ENCODE measurements at regions not wholly inside any gene's neighbourhood (a gene's known extent, or its start where the extent isn't known, plus 50 kb on each side); places are given as distances from the start of the nearest gene placed in this dataset.
"Not testable (repeated sequence)": the region's sequence is repeated elsewhere in the genome, so short reads cannot be mapped to it uniquely, and the experiment has no call there.

- Histone ChIP-seq H3K9me3 (ENCODE audit: control insufficient read depth, insufficient read depth, low read length) (no peaks in the 10 kb centered on the region), H3K4me3 (ENCODE audit: low read depth, low read length) (no peak overlapping the region), H3K9ac (ENCODE audit: low read depth, low read length) (no peak overlapping the region), H3K4me1 (ENCODE audit: control insufficient read depth, insufficient read depth, low read length) (no peaks in the 10 kb centered on the region), H3K36me3 (ENCODE audit: control insufficient read depth, insufficient read depth, low read length) (no peaks in the 10 kb centered on the region), H3K27me3 (ENCODE audit: control insufficient read depth, insufficient read depth, low read length) (peaks cover 2% of the 10 kb centered on the region)
Measured at GRCh38 chr10:78460204-78460603, 426.5 kb downstream of the RPS24 start.

- Histone ChIP-seq H3K4me1 (ENCODE audit: control insufficient read depth, insufficient read depth, low read length) (peaks cover 5% of the 10 kb centered on the region), H3K4me3 (ENCODE audit: low read depth, low read length) (no peak overlapping the region), H3K9me3 (ENCODE audit: control insufficient read depth, insufficient read depth, low read length) (no peaks in the 10 kb centered on the region), H3K9ac (ENCODE audit: low read depth, low read length) (no peak overlapping the region), H3K27me3 (ENCODE audit: control insufficient read depth, insufficient read depth, low read length) (peaks cover 2% of the 10 kb centered on the region), H3K36me3 (ENCODE audit: control insufficient read depth, insufficient read depth, low read length) (no peaks in the 10 kb centered on the region)
Measured at GRCh38 chr10:78461333-78461732, 427.7 kb downstream of the RPS24 start.

GRCh38 chr10:78462176-78462575 lies 428.5 kb downstream of the RPS24 start:
- H3K9me3 ChIP-seq (ENCODE audit: control insufficient read depth, insufficient read depth, low read length) = no peaks in the 10 kb centered on the region
- H3K27me3 ChIP-seq (ENCODE audit: control insufficient read depth, insufficient read depth, low read length) = peaks cover 2% of the 10 kb centered on the region
- no peak overlapping the region for H3K9ac ChIP-seq (ENCODE audit: low read depth, low read length)
- H3K36me3 ChIP-seq (ENCODE audit: control insufficient read depth, insufficient read depth, low read length) = no peaks in the 10 kb centered on the region
- peaks cover 5% of the 10 kb centered on the region for H3K4me1 ChIP-seq (ENCODE audit: control insufficient read depth, insufficient read depth, low read length)
- H3K4me3 ChIP-seq (ENCODE audit: low read depth, low read length) = no peak overlapping the region

GRCh38 chr10:78462726-78463228 lies 429.1 kb downstream of the RPS24 start:
- Histone ChIP-seq H3K4me3 (ENCODE audit: low read depth, low read length) (no peak overlapping the region), H3K36me3 (ENCODE audit: control insufficient read depth, insufficient read depth, low read length) (no peaks in the 10 kb centered on the region), H3K4me1 (ENCODE audit: control insufficient read depth, insufficient read depth, low read length) (peaks cover 5% of the 10 kb centered on the region), H3K9me3 (ENCODE audit: control insufficient read depth, insufficient read depth, low read length) (no peaks in the 10 kb centered on the region), H3K27me3 (ENCODE audit: control insufficient read depth, insufficient read depth, low read length) (no peaks in the 10 kb centered on the region), H3K9ac (ENCODE audit: low read depth, low read length) (no peak overlapping the region)

- no peaks in the 10 kb centered on the region for H3K36me3 ChIP-seq (ENCODE audit: control insufficient read depth, insufficient read depth, low read length)
- H3K4me1 ChIP-seq (ENCODE audit: control insufficient read depth, insufficient read depth, low read length) = peaks cover 5% of the 10 kb centered on the region
- no peak overlapping the region for H3K4me3 ChIP-seq (ENCODE audit: low read depth, low read length)
- no peaks in the 10 kb centered on the region for H3K27me3 ChIP-seq (ENCODE audit: control insufficient read depth, insufficient read depth, low read length)
- no peak overlapping the region for H3K9ac ChIP-seq (ENCODE audit: low read depth, low read length)
- no peaks in the 10 kb centered on the region for H3K9me3 ChIP-seq (ENCODE audit: control insufficient read depth, insufficient read depth, low read length)
Measured at GRCh38 chr10:78464118-78464855, 430.6 kb downstream of the RPS24 start.

GRCh38 chr10:78464856-78465267 lies 431.2 kb downstream of the RPS24 start:
- H3K9ac ChIP-seq (ENCODE audit: low read depth, low read length) = no peak overlapping the region
- H3K36me3 ChIP-seq (ENCODE audit: control insufficient read depth, insufficient read depth, low read length) = no peaks in the 10 kb centered on the region
- no peaks in the 10 kb centered on the region for H3K27me3 ChIP-seq (ENCODE audit: control insufficient read depth, insufficient read depth, low read length)
- H3K4me1 ChIP-seq (ENCODE audit: control insufficient read depth, insufficient read depth, low read length) = peaks cover 5% of the 10 kb centered on the region
- no peaks in the 10 kb centered on the region for H3K9me3 ChIP-seq (ENCODE audit: control insufficient read depth, insufficient read depth, low read length)
- H3K4me3 ChIP-seq (ENCODE audit: low read depth, low read length) = no peak overlapping the region

- no peak overlapping the region for H3K4me3 ChIP-seq (ENCODE audit: low read depth, low read length)
- H3K9ac ChIP-seq (ENCODE audit: low read depth, low read length) = no peak overlapping the region
- H3K4me1 ChIP-seq (ENCODE audit: control insufficient read depth, insufficient read depth, low read length) = peaks cover 5% of the 10 kb centered on the region
- H3K27me3 ChIP-seq (ENCODE audit: control insufficient read depth, insufficient read depth, low read length) = no peaks in the 10 kb centered on the region
- H3K36me3 ChIP-seq (ENCODE audit: control insufficient read depth, insufficient read depth, low read length) = no peaks in the 10 kb centered on the region
- H3K9me3 ChIP-seq (ENCODE audit: control insufficient read depth, insufficient read depth, low read length) = no peaks in the 10 kb centered on the region
Measured at GRCh38 chr10:78465431-78465830, 431.8 kb downstream of the RPS24 start.

- Histone ChIP-seq H3K4me1 (ENCODE audit: control insufficient read depth, insufficient read depth, low read length) (peaks cover 8% of the 10 kb centered on the region), H3K9ac (ENCODE audit: low read depth, low read length) (no peak overlapping the region), H3K9me3 (ENCODE audit: control insufficient read depth, insufficient read depth, low read length) (no peaks in the 10 kb centered on the region)
Measured at GRCh38 chr10:78467496-78468106, 433.9 kb downstream of the RPS24 start.

GRCh38 chr10:78468731-78469130 lies 435.1 kb downstream of the RPS24 start:
- not testable (repeated sequence) for H3K9ac ChIP-seq (ENCODE audit: low read depth, low read length); H3K4me3 ChIP-seq (ENCODE audit: low read depth, low read length); H3K9me3 ChIP-seq (ENCODE audit: control insufficient read depth, insufficient read depth, low read length); H3K36me3 ChIP-seq (ENCODE audit: control insufficient read depth, insufficient read depth, low read length); H3K27me3 ChIP-seq (ENCODE audit: control insufficient read depth, insufficient read depth, low read length); H3K4me1 ChIP-seq (ENCODE audit: control insufficient read depth, insufficient read depth, low read length)

More at GRCh38 chr10:78467496-78468106, 433.9 kb downstream of the RPS24 start:
- no peaks in the 10 kb centered on the region for H3K36me3 ChIP-seq (ENCODE audit: control insufficient read depth, insufficient read depth, low read length)
- no peaks in the 10 kb centered on the region for H3K27me3 ChIP-seq (ENCODE audit: control insufficient read depth, insufficient read depth, low read length)
- no peak overlapping the region for H3K4me3 ChIP-seq (ENCODE audit: low read depth, low read length)

GRCh38 chr10:78470267-78471103 lies 436.8 kb downstream of the RPS24 start:
- Histone ChIP-seq H3K27me3 (ENCODE audit: control insufficient read depth, insufficient read depth, low read length) (no peaks in the 10 kb centered on the region), H3K36me3 (ENCODE audit: control insufficient read depth, insufficient read depth, low read length) (no peaks in the 10 kb centered on the region), H3K4me3 (ENCODE audit: low read depth, low read length) (no peak overlapping the region), H3K9me3 (ENCODE audit: control insufficient read depth, insufficient read depth, low read length) (no peaks in the 10 kb centered on the region), H3K4me1 (ENCODE audit: control insufficient read depth, insufficient read depth, low read length) (peaks cover 7% of the 10 kb centered on the region), H3K9ac (ENCODE audit: low read depth, low read length) (no peak overlapping the region)

GRCh38 chr10:78471326-78471722 lies 437.7 kb downstream of the RPS24 start:
- Histone ChIP-seq H3K27me3 (ENCODE audit: control insufficient read depth, insufficient read depth, low read length) (no peaks in the 10 kb centered on the region), H3K36me3 (ENCODE audit: control insufficient read depth, insufficient read depth, low read length) (no peaks in the 10 kb centered on the region), H3K4me1 (ENCODE audit: control insufficient read depth, insufficient read depth, low read length) (peaks cover 3% of the 10 kb centered on the region), H3K9ac (ENCODE audit: low read depth, low read length) (no peak overlapping the region), H3K4me3 (ENCODE audit: low read depth, low read length) (no peak overlapping the region), H3K9me3 (ENCODE audit: control insufficient read depth, insufficient read depth, low read length) (no peaks in the 10 kb centered on the region)
